Activated T-cell treated with anti-CD3 and anti-CD28 coated beads, Interleukin-2, amount 50 U/mL, for 72 hours (primary cell): ENCODE measurements at regions not wholly inside any gene's neighbourhood (a gene's known extent, or its start where the extent isn't known, plus 50 kb on each side); places are given as distances from the start of the nearest gene placed in this dataset.

ENCODE experiments used
- ATAC-seq, 2 donors: fragments of 150-1000 bp; cut with Tn5 transposase; replicated peaks in 1 of 2; 2 replicates each; pipeline ENCODE4 v1.10.0; 2021; ENCODE audit warnings: moderate library complexity in 2 of 2, mild to moderate bottlenecking in 1 of 2
- DNase-seq, 2 donors: peaks; one replicate each; pipeline ENCODE4 v3.0.0; 2021 to 2022; ENCODE audit warnings: mixed read lengths in 1 of 2
- H3K27ac Mint-ChIP-seq: one replicate; pipeline ENCODE4 v1.8.0; 2022; ENCODE audit warnings: mild to moderate bottlenecking, moderate library complexity, mixed read lengths
- H3K27me3 Mint-ChIP-seq: one replicate; pipeline ENCODE4 v1.8.0; 2022; ENCODE audit warnings: low read depth, mixed read lengths
- H3K36me3 Mint-ChIP-seq, 2 donors: one replicate each; pipeline ENCODE4 v1.8.0; 2022; ENCODE audit warnings: mixed read lengths in 2 of 2, mild to moderate bottlenecking in 1 of 2; ENCODE audit not compliant: insufficient read depth in 2 of 2
- H3K4me1 Mint-ChIP-seq: one replicate; pipeline ENCODE4 v1.8.0; 2022; ENCODE audit warnings: low read depth, mixed read lengths
- H3K4me3 Mint-ChIP-seq, 2 donors: one replicate each; pipeline ENCODE4 v1.8.0; 2022; ENCODE audit warnings: mild to moderate bottlenecking in 2 of 2, mixed read lengths in 2 of 2, moderate library complexity in 2 of 2
- H3K9me3 Mint-ChIP-seq, 2 donors: one replicate each; pipeline ENCODE4 v1.8.0; 2022; ENCODE audit warnings: mixed read lengths in 2 of 2

GRCh38 chr18:56130481-56130880 lies 507.9 kb downstream of the TXNL1 start:
- Mint-ChIP-seq H3K27ac (no peak overlapping the region), H3K27me3 (no peaks in the 10 kb centered on the region), H3K4me3 (no peak overlapping the region), H3K36me3 (no peaks in the 10 kb centered on the region), H3K9me3 (peaks cover 1 to 7% of the 10 kb centered on the region in 2 donors), H3K4me1 (no peaks in the 10 kb centered on the region)
- no peak for ATAC-seq
- no peak for DNase-seq

GRCh38 chr18:56128153-56128791 lies 510.1 kb downstream of the TXNL1 start:
- H3K4me1 Mint-ChIP-seq = no peaks in the 10 kb centered on the region
- ATAC-seq (no peak), DNase-seq (no peak)
- H3K27me3 Mint-ChIP-seq = no peaks in the 10 kb centered on the region
- no peaks in the 10 kb centered on the region for H3K36me3 Mint-ChIP-seq
- no peak overlapping the region for H3K4me3 Mint-ChIP-seq
- peaks cover 1 to 10% of the 10 kb centered on the region in 2 donors for H3K9me3 Mint-ChIP-seq
- no peak overlapping the region for H3K27ac Mint-ChIP-seq

- Mint-ChIP-seq H3K36me3 (no peaks in the 10 kb centered on the region), H3K9me3 (peaks cover 0 to 10% of the 10 kb centered on the region in 2 donors), H3K4me1 (no peaks in the 10 kb centered on the region), H3K27ac (no peak overlapping the region), H3K4me3 (no peak overlapping the region), H3K27me3 (no peaks in the 10 kb centered on the region)
- ATAC-seq (no peak), DNase-seq (no peak)
Observed at GRCh38 chr18:56127322-56128099, 510.9 kb downstream of the TXNL1 start.

GRCh38 chr18:56124186-56124585 lies 514.2 kb downstream of the TXNL1 start:
- no peak for ATAC-seq
- H3K9me3 Mint-ChIP-seq = peaks cover 0 to 7% of the 10 kb centered on the region in 2 donors
- H3K27ac Mint-ChIP-seq = no peak overlapping the region
- no peaks in the 10 kb centered on the region for H3K36me3 Mint-ChIP-seq
- H3K27me3 Mint-ChIP-seq = no peaks in the 10 kb centered on the region
- no peak for DNase-seq
- H3K4me1 Mint-ChIP-seq = no peaks in the 10 kb centered on the region
- no peak overlapping the region for H3K4me3 Mint-ChIP-seq

- H3K4me1 Mint-ChIP-seq = no peaks in the 10 kb centered on the region
- H3K9me3 Mint-ChIP-seq = peaks cover 0 to 7% of the 10 kb centered on the region in 2 donors
- DNase-seq = no peak
- no peaks in the 10 kb centered on the region for H3K36me3 Mint-ChIP-seq
- no peak overlapping the region for H3K27ac Mint-ChIP-seq
- no peak overlapping the region for H3K4me3 Mint-ChIP-seq
- no peak for ATAC-seq
- no peaks in the 10 kb centered on the region for H3K27me3 Mint-ChIP-seq
Observed at GRCh38 chr18:56121669-56122068, 516.7 kb downstream of the TXNL1 start.

GRCh38 chr18:56120782-56121181 lies 517.6 kb downstream of the TXNL1 start:
- H3K36me3 Mint-ChIP-seq = no peaks in the 10 kb centered on the region

GRCh38 chr18:56119681-56120080 lies 518.7 kb downstream of the TXNL1 start:
- H3K27me3 Mint-ChIP-seq = peaks cover 3% of the 10 kb centered on the region
- H3K4me3 Mint-ChIP-seq = no peak overlapping the region
- no peak overlapping the region for H3K27ac Mint-ChIP-seq
- peaks cover 0 to 2% of the 10 kb centered on the region in 2 donors for H3K9me3 Mint-ChIP-seq
- ATAC-seq (no peak), DNase-seq (no peak)
- no peaks in the 10 kb centered on the region for H3K4me1 Mint-ChIP-seq
- no peaks in the 10 kb centered on the region for H3K36me3 Mint-ChIP-seq

More at GRCh38 chr18:56120782-56121181, 517.6 kb downstream of the TXNL1 start:
- peaks cover 0 to 7% of the 10 kb centered on the region in 2 donors for H3K9me3 Mint-ChIP-seq
- no peaks in the 10 kb centered on the region for H3K4me1 Mint-ChIP-seq
- no peaks in the 10 kb centered on the region for H3K27me3 Mint-ChIP-seq
- H3K4me3 Mint-ChIP-seq = no peak overlapping the region
- no peak for DNase-seq
- H3K27ac Mint-ChIP-seq = no peak overlapping the region
- no peak for ATAC-seq

- ATAC-seq = no peak
- H3K4me1 Mint-ChIP-seq = no peaks in the 10 kb centered on the region
- H3K4me3 Mint-ChIP-seq = no peak overlapping the region
Observed at GRCh38 chr18:56118422-56118821, 520.0 kb downstream of the TXNL1 start.

GRCh38 chr18:56115071-56116015 lies 523.0 kb downstream of the TXNL1 start:
- H3K9me3 Mint-ChIP-seq = peaks cover 0 to 3% of the 10 kb centered on the region in 2 donors
- ATAC-seq (no peak), DNase-seq (no peak)
- no peak overlapping the region for H3K27ac Mint-ChIP-seq
- peaks cover 26% of the 10 kb centered on the region for H3K4me1 Mint-ChIP-seq
- H3K4me3 Mint-ChIP-seq = no peak overlapping the region
- H3K36me3 Mint-ChIP-seq = no peaks in the 10 kb centered on the region
- peaks cover 20% of the 10 kb centered on the region for H3K27me3 Mint-ChIP-seq

More at GRCh38 chr18:56118422-56118821, 520.0 kb downstream of the TXNL1 start:
- no peaks in the 10 kb centered on the region for H3K36me3 Mint-ChIP-seq
- peaks cover 15% of the 10 kb centered on the region for H3K27me3 Mint-ChIP-seq
- no peak for DNase-seq
- H3K9me3 Mint-ChIP-seq = peaks cover 0 to 2% of the 10 kb centered on the region in 2 donors
- H3K27ac Mint-ChIP-seq = no peak overlapping the region

GRCh38 chr18:56112984-56113383 lies 525.0 kb upstream of the TCF4 start:
- Mint-ChIP-seq H3K36me3 (no peaks in the 10 kb centered on the region), H3K4me1 (peaks cover 26% of the 10 kb centered on the region), H3K9me3 (peaks cover 2 to 4% of the 10 kb centered on the region in 2 donors), H3K27ac (no peak overlapping the region), H3K27me3 (peaks cover 31% of the 10 kb centered on the region), H3K4me3 (no peak overlapping the region)
- ATAC-seq (no peak), DNase-seq (no peak)

- Mint-ChIP-seq H3K27me3 (peaks cover 31% of the 10 kb centered on the region), H3K27ac (peak overlapping the region; percentile 74), H3K4me1 (peaks cover 26% of the 10 kb centered on the region), H3K36me3 (no peaks in the 10 kb centered on the region), H3K4me3 (peak overlapping the region; percentile 61 to 74), H3K9me3 (peaks cover 2 to 4% of the 10 kb centered on the region in 2 donors)
- DNase-seq (peak; percentile 37 to 60), ATAC-seq (peak; percentile 97 to 99)
Observed at GRCh38 chr18:56112013-56112749, 524.2 kb upstream of the TCF4 start.

- Mint-ChIP-seq H3K4me1 (peaks cover 26% of the 10 kb centered on the region), H3K36me3 (peaks cover 0 to 3% of the 10 kb centered on the region in 2 donors), H3K27ac (no peak overlapping the region), H3K4me3 (no peak overlapping the region), H3K9me3 (peaks cover 7 to 12% of the 10 kb centered on the region in 2 donors), H3K27me3 (peaks cover 30% of the 10 kb centered on the region)
- DNase-seq (no peak), ATAC-seq (no peak)
Observed at GRCh38 chr18:56109757-56110156, 521.8 kb upstream of the TCF4 start.
